ENCODE measurements at regions not wholly inside any gene's neighbourhood (a gene's known extent, or its start where the extent isn't known, plus 50 kb on each side); places are given as distances from the start of the nearest gene placed in this dataset.

- TF ChIP-seq TSHZ1 (tag by site-specific recombination; IDR thresholded peaks at IDR 0.05; ENCODE audit: borderline replicate concordance), result no peak
- no peak for TF ChIP-seq ZNF449 (tag by site-specific recombination; IDR thresholded peaks at IDR 0.05)
Observed at GRCh38 chr7:52309631-52310030, 725.8 kb upstream of the POM121L12 start (continued).

- Histone ChIP-seq H3K4me3 (ENCODE audit: low read depth, low read length) (no peak overlapping the region), H3K36me3 (ENCODE audit: control insufficient read depth in 2 of 2, insufficient read depth in 1 of 2, low read length in 2 of 2) (no peaks in the 10 kb centered on the region), H3K4me1 (ENCODE audit: control insufficient read depth, insufficient read depth, low read length) (no peaks in the 10 kb centered on the region), H3K9me3 (ENCODE audit: control insufficient read depth, insufficient read depth, low read depth, low read length) (no peaks in the 10 kb centered on the region), H3K27ac (ENCODE audit: extremely low read depth, low read depth, low read length) (no peak overlapping the region)
- CTCF ChIA-PET, result no interaction called here
- TF ChIP-seq ELK4 (IDR thresholded peaks at IDR 0.05; ENCODE audit: borderline replicate concordance, low read depth, low read length) (no peak), ZNF155 (tag by site-specific recombination; IDR thresholded peaks at IDR 0.05) (no peak), ZNF423 (tag by site-specific recombination; IDR thresholded peaks at IDR 0.05) (no peak), ZNF792 (tag by site-specific recombination; IDR thresholded peaks at IDR 0.05) (no peak), ZNF19 (tag by site-specific recombination; IDR thresholded peaks at IDR 0.05; ENCODE audit: low read depth) (no peak), ZNF692 (tag by site-specific recombination; IDR thresholded peaks at IDR 0.05) (no peak), ZNF248 (tag by site-specific recombination; IDR thresholded peaks at IDR 0.05) (no peak), SCRT1 (tag by site-specific recombination; IDR thresholded peaks at IDR 0.05; ENCODE audit: borderline replicate concordance) (no peak), MEIS1 (CRISPR knock-in tag; IDR thresholded peaks at IDR 0.05; ENCODE audit: borderline replicate concordance) (no peak), ZNF76 (tag by site-specific recombination; IDR thresholded peaks at IDR 0.05; ENCODE audit: borderline replicate concordance, low read depth) (no peak), ZSCAN4 (tag by site-specific recombination; IDR thresholded peaks at IDR 0.05) (no peak), REPIN1 (tag by site-specific recombination; IDR thresholded peaks at IDR 0.05; ENCODE audit: low read depth) (no peak), ZNF791 (tag by site-specific recombination; IDR thresholded peaks at IDR 0.05) (no peak), GFI1B (tag by site-specific recombination; IDR thresholded peaks at IDR 0.05) (no peak)
- POLR2A ChIA-PET, result no interaction called here
Observed at GRCh38 chr7:52302765-52303520, 732.5 kb upstream of the POM121L12 start.

Measured in HEK293 (cell line).